ENCODE measurements at regions not wholly inside any gene's neighbourhood (a gene's known extent, or its start where the extent isn't known, plus 50 kb on each side); places are given as distances from the start of the nearest gene placed in this dataset.

DNA sequence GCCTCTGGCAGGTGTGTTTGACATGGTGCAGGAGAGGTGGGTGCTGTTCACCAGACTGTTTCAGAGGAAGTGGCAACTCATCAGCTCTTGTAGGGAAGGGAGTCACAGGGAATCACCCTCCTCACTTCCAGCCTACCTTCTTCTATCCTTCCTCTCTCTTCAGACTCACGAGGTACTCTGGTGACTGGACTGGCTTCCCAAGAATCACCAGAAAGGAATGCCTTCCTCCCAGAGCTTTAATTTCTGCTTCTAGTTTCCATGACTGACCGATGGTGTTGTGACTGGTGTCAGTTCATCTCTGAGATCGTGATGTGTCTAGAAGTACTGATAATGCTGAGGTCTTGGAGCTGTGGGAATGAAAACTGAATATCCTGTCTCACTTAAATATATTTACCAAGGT is 247.3 kb downstream of the KCTD12 start:
- TF ChIP-seq, protein P1, sequence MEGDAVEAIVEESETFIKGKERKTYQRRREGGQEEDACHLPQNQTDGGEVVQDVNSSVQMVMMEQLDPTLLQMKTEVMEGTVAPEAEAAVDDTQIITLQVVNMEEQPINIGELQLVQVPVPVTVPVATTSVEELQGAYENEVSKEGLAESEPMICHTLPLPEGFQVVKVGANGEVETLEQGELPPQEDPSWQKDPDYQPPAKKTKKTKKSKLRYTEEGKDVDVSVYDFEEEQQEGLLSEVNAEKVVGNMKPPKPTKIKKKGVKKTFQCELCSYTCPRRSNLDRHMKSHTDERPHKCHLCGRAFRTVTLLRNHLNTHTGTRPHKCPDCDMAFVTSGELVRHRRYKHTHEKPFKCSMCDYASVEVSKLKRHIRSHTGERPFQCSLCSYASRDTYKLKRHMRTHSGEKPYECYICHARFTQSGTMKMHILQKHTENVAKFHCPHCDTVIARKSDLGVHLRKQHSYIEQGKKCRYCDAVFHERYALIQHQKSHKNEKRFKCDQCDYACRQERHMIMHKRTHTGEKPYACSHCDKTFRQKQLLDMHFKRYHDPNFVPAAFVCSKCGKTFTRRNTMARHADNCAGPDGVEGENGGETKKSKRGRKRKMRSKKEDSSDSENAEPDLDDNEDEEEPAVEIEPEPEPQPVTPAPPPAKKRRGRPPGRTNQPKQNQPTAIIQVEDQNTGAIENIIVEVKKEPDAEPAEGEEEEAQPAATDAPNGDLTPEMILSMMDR (IDR thresholded peaks at IDR 0.05) = no peak
- TF ChIP-seq POLR2AphosphoS5 (IDR thresholded peaks at IDR 0.05; ENCODE audit: low read depth, low read length) (no peak), SIN3A (IDR thresholded peaks at IDR 0.05; ENCODE audit: borderline replicate concordance, insufficient read depth, low read depth, low read length) (no peak)
- TF ChIP-seq, protein P2, sequence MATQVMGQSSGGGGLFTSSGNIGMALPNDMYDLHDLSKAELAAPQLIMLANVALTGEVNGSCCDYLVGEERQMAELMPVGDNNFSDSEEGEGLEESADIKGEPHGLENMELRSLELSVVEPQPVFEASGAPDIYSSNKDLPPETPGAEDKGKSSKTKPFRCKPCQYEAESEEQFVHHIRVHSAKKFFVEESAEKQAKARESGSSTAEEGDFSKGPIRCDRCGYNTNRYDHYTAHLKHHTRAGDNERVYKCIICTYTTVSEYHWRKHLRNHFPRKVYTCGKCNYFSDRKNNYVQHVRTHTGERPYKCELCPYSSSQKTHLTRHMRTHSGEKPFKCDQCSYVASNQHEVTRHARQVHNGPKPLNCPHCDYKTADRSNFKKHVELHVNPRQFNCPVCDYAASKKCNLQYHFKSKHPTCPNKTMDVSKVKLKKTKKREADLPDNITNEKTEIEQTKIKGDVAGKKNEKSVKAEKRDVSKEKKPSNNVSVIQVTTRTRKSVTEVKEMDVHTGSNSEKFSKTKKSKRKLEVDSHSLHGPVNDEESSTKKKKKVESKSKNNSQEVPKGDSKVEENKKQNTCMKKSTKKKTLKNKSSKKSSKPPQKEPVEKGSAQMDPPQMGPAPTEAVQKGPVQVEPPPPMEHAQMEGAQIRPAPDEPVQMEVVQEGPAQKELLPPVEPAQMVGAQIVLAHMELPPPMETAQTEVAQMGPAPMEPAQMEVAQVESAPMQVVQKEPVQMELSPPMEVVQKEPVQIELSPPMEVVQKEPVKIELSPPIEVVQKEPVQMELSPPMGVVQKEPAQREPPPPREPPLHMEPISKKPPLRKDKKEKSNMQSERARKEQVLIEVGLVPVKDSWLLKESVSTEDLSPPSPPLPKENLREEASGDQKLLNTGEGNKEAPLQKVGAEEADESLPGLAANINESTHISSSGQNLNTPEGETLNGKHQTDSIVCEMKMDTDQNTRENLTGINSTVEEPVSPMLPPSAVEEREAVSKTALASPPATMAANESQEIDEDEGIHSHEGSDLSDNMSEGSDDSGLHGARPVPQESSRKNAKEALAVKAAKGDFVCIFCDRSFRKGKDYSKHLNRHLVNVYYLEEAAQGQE (IDR thresholded peaks at IDR 0.05; ENCODE audit: insufficient read depth in 1 of 2, low read depth in 2 of 2, low read length in 1 of 2) = no peak

Measured in Panc1 (cell line).